Frontal cortex (tissue), 3 donors: ENCODE measurements at regions not wholly inside any gene's neighbourhood (a gene's known extent, or its start where the extent isn't known, plus 50 kb on each side); places are given as distances from the start of the nearest gene placed in this dataset.

ENCODE experiments used
- DNase-seq, 2 donors: peaks; one replicate each; pipeline ENCODE4 v3.0.0; 2012; ENCODE audit warnings: low spot score in 2 of 2
- FAIRE-seq: peaks from 2 replicates; lab custom pipeline; 2012; peaks lifted over from hg19 to GRCh38; lab: Jason Lieb, UNC
- donor health status: control.
- donor health status: control.
- donor health status: control.

GRCh38 chr5:40394698-40395097 lies 285.0 kb upstream of the PTGER4 start:
- FAIRE-seq (no peak), DNase-seq (no peak)

GRCh38 chr5:40391642-40392041 lies 288.1 kb upstream of the PTGER4 start:
- FAIRE-seq (no peak), DNase-seq (no peak)

- DNase-seq (no peak), FAIRE-seq (no peak)
These were observed 289.2 kb upstream of the PTGER4 start for GRCh38 chr5:40390281-40391149.

- no peak for DNase-seq
- FAIRE-seq, result no peak
These were observed 290.1 kb upstream of the PTGER4 start for GRCh38 chr5:40389591-40389990.

- DNase-seq (no peak), FAIRE-seq (no peak)
These were observed 293.4 kb upstream of the PTGER4 start for GRCh38 chr5:40386289-40386688.

GRCh38 chr5:40385544-40385943 lies 294.2 kb upstream of the PTGER4 start:
- DNase-seq (no peak), FAIRE-seq (no peak)

GRCh38 chr5:40384782-40385390 lies 294.8 kb upstream of the PTGER4 start:
- FAIRE-seq (no peak), DNase-seq (no peak)

- FAIRE-seq, result no peak
- no peak for DNase-seq
These were observed 295.7 kb upstream of the PTGER4 start for GRCh38 chr5:40383749-40384651.

- DNase-seq (no peak), FAIRE-seq (no peak)
These were observed 297.9 kb upstream of the PTGER4 start for GRCh38 chr5:40381676-40382363.

- no peak for DNase-seq
- no peak for FAIRE-seq
These were observed 298.7 kb upstream of the PTGER4 start for GRCh38 chr5:40381016-40381415.

GRCh38 chr5:40378396-40379177 lies 301.1 kb upstream of the PTGER4 start:
- FAIRE-seq, result no peak
- no peak for DNase-seq

- FAIRE-seq (no peak), DNase-seq (no peak)
These were observed 303.1 kb upstream of the PTGER4 start for GRCh38 chr5:40376566-40376965.

GRCh38 chr5:40374853-40375252 lies 304.9 kb upstream of the PTGER4 start:
- no peak for FAIRE-seq
- no peak for DNase-seq

GRCh38 chr5:40368200-40368599 lies 311.5 kb upstream of the PTGER4 start:
- DNase-seq (no peak), FAIRE-seq (no peak)

- no peak for DNase-seq
- no peak for FAIRE-seq
These were observed 312.5 kb upstream of the PTGER4 start for GRCh38 chr5:40367255-40367654.

GRCh38 chr5:40365342-40366330 lies 314.1 kb upstream of the PTGER4 start:
- FAIRE-seq (no peak), DNase-seq (no peak)

GRCh38 chr5:40364441-40364840 lies 315.3 kb upstream of the PTGER4 start:
- FAIRE-seq, result no peak
- DNase-seq, result no peak

- DNase-seq (no peak), FAIRE-seq (peak; percentile 55)
These were observed 318.3 kb upstream of the PTGER4 start for GRCh38 chr5:40361378-40361777.
